Inflammatory macrophage (primary cell): ENCODE measurements at regions not wholly inside any gene's neighbourhood (a gene's known extent, or its start where the extent isn't known, plus 50 kb on each side); places are given as distances from the start of the nearest gene placed in this dataset.

Source experiments
- DNase-seq, 2 donors: peaks; one replicate each; pipeline ENCODE4 v3.0.0-alpha.2; 2020 to 2022

DNA sequence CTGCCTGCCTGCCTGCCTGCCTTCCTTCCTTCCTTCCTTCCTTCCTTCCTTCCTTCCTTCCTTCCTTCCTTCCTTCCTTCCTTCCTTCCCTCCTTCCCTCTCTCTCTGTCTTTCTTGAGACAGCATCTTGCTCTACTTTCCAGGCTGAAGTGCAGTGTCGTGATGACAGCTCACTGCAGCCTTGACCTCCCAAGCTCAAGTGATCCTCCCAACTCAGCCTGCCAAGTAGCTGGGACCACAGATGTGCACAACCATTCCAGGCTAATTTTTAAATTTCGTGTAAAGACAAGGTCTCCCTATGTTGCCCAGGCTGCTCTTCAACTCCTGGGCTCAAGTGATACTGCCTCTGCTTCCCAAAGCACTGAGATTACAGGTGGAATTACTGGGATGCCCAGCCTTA is 328.2 kb upstream of the SORL1-AS1 start:
- no peak for DNase-seq

DNA sequence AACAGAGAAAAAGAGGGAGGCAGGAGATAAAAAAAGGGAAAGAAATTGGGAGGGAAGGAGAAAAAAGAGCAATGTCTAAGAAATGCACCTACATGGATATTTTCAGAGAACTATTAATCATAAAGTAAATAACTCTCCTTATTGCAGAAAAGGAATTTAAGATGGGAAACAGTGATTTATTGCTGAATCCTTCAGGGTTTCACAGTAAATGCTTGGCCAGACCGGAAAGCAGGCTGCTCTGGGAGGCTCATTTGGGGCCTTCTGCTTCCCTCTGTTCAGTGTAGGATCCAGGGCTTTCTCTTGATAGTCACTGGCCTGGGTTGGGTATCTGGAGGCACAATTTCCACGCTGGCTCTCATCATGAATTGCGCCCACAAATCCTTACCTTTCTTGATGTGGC is 324.3 kb upstream of the SORL1-AS1 start:
- DNase-seq = no peak

DNA sequence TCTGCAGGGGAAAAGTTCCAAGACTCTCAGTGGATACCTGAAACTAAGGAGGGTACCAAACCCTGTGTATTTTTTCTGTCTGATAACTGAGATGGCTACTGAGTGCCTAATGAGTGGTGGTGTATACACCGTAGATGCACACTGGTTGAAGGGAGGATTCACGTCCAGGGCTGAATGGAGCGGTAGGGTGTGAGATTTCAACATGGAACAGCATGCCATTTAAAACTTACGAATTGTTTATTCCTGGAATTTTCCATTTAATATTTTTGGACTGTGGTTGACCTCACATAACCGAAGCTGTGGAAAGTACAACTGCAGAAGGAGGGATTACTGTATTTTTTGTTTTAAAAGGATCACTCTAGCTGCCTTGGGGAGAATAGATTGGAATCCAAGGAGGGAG is 322.5 kb upstream of the SORL1-AS1 start:
- no peak for DNase-seq

DNA sequence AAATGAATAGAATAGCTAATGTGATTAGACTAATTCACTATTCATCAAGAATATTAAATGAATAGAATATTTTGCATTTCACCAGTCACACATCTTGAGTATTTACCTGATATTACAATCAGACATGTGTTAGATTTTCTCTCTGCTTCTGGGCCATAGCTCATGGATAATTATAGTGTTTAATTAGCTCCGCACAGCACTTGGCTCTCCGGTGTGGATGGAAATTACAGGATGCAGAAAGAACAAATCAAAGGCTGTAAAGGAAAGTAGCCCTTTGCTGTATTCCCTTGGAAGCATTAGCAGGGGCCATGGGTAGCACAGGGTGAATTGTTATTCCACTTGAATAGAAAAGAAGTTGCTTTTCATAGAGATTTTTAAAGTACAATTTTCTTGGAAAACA is 320.3 kb upstream of the SORL1-AS1 start:
- no peak for DNase-seq

DNA sequence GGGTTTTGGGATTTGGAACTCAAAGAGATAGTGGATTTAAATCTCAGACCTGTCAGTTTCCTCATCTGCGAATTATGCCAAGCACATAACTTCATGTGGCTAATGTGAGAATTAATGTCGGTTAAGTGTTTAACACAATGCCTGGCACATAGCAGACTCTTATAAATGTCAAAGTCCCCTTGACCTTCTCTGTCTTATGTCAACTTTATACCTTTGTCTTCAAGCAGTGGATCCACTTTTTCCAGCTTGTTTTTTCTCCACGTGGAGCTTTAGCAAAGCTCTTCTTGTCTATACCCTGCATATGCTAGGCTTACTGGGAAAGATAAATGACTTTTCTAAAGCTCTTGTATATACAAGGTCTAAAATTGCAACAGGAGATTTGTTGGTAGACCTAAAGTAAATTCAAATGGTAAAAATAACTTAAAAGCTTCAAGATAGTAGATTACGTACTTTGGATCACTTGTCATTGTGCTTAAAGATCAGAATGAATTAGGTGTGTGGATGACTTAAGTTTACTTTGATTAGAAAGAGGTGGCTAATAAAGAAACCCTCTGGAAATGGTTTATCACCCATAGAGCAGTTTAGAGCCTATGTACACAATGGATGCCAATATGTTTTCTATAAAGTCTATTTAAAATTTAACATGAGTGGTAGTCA is 318.3 kb upstream of the SORL1-AS1 start:
- DNase-seq = no peak

DNA sequence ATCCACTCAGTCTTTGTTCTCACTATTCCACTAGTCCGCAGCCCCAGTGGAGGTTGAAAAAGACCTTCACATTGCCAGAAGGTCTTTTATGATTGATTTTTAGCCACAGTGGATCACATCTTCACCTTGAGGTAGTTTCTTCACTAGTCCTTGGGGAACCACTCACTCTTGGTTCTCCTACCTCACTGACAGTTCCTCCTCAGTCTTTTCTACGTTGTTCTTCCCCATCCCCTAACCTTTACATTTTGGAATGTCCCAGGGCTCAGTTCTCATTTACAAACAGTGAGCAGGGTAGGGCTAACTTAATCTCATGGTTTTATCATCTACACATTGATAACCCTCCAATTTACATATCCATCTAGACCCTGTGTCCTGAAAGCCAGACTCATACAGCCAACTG is 316.4 kb upstream of the SORL1-AS1 start:
- DNase-seq = no peak

DNA sequence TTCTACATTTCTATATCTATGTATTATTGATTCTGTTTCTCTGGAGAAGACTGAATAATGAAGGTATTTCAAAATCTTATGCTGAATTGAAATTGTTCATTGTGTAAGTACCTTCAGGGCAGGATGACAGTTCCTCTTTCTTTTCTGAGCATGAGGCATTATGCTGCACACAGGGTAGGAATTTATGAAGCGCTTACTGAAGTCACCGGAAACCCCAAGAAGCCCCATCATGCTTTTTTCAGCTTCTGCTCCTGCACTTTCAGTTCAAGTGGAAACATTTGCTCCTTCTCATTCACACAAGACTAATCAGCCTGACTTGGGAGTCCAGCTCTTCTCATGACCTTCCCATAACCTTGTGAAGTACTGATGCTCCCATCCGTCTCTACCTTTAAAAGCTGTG is 314.7 kb upstream of the SORL1-AS1 start:
- DNase-seq = peak; percentile 71 to 81

DNA sequence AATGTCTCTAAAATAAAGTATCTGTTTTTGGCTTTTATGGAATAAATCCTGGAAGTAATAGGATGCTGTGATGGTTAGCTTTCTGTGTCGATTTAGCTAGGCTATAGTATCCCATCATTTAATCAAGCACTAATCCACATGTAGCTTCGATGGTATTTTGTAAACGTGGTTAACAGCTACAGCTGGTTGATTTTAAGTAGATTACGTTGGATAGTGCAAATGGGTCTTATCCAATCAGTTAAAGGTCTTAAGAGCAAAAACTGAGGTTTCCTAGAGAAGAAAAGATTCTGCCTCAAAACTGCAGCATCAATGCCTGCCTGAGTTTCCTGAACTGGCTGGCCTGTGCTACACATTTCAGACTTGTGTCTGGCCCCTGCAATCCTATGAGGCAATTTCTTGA is 314.2 kb upstream of the SORL1-AS1 start:
- no peak for DNase-seq

DNA sequence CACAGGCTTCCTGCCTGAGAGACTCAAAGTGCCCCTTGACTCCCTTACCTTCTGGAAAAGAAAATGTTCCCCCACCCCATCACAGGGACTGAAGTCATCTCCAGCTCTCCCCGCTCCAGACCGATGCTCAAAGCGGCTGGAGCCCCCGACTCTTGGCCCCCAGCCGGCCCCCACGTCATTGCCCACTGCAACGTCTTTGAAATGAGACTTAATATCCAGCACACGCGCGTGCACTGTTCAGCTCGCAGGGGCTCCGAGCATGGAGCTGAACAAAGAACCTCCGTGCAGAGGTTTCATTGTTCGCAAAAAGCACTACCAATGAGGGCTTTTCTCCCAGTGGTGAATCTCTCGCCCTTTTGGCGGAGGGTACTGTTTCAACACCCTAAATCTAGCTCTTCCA is 313.4 kb upstream of the SORL1-AS1 start:
- DNase-seq = no peak

DNA sequence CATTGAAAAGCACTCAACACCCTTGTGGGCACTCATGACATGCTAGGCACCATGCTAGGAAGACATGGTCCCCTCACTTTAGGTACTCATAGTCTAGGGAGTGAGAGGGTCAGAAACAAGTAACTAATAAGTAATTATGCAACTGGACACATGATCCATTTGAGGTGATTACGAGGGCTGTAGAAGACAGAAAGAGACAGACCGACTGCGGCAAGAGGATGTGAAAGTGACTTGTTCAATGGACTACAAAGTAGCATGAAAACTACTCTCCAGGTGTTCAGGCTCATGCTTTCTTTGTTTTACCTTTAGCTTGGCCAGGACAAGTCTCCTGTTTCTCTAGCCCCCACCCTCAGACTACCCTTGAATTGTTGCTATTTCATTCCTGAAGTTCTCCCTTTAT is 310.8 kb upstream of the SORL1-AS1 start:
- DNase-seq = no peak

DNA sequence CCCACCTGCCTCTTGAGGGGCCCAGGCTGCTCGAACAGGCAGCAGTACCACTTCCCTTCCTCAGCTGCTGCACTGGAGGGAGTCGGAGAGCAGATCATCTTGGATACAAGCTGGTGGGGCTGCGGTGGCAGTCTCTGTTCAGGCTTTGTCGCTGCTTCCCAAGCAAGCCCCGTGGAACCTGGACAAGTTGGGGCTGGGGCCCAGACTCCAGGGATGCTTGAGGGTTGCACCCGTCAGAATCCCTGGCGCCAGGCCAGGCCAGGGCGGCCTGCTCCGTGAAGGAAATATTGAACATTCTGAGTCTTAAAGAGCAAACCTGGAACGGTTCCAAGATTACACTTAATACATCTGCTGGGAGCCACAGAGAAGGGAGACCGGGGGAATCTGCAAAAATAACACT is 310.1 kb upstream of the SORL1-AS1 start:
- DNase-seq = no peak

DNA sequence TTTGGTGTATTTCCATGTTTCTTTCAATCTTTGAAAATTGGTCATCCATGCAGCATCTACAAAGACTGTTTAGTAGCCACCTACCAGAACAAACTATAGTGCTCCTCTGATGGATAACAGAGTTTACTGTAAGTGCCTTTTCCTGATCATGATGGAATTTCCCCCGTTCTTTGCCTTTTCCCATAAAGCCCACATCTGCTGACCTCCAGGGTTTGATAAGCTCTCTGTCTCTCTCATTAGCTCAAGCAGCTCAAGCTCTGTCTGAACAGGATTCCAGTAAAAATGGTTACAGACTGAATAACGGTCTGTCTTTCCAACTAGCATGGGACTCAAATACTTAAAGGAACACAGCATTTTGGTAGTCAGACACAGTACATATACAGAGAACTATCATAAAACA is 308.4 kb upstream of the SORL1-AS1 start:
- DNase-seq = no peak

DNA sequence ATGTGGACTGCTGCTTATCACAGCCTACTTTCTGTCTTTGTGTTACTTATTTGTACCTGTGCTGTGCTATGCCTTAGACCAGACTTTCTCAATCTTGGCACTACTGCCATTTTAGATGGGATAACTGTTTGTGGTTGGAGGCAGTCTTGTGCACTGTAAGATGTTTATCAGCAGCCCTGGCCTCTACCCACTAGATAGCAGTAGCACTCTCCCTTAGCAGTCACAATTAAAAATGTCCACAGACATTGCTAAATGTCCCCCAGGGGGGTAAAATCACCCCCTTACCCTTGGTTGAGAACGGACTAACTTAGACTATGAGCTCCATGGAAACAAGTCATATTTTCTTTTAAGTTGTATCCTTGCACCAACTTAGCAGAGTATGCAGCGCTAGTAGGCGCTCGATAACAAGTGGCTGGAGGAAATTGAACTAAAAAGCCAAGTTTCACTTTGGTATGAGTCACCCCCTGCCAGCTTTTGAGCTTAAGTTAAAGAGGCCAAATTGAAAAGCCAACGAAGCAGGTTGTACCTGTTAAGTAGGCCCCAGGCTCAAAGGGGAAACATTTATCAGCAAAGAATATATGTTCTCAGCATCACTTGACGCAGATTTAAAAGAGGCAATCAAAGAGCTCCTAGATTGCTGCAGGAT is 304.8 kb upstream of the SORL1-AS1 start:
- no peak for DNase-seq

DNA sequence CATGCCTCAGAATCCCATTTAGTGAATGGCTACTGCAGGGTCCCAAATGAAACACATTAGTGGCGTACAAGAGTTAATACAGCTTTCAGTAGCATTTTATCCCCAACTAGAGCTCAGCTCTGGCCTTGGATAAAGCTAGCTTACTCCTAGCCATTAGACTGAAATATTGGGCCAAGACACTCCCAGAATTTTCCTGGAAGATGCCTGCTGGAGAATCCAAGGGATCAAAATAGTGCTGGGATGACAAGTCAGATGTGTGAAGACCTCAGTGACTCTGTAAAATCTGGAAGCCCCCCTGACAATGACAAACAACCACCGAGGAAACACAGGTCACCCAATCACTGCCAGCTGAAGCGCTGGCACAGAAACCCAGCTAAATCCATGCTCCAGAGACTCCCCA is 303.1 kb upstream of the SORL1-AS1 start:
- DNase-seq = no peak

DNA sequence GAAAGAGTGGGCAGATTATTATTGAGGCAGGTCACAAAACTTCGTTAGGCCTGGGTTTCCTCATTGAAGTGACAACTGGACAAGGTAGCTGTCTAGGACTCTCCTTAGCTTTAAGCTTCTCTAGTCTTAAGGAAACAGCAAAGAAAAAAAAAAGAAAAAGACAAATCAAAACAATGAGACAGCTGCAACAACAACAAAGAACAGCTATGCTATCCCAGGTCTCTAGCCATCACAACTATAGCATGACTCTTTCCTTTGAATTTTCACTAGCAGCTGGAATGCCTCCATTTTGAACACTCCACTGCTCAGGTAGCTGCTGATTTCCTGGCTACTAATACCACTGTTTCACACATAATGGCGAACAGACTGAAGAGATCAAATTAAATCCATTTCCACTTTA is 302.4 kb upstream of the SORL1-AS1 start:
- DNase-seq = no peak

DNA sequence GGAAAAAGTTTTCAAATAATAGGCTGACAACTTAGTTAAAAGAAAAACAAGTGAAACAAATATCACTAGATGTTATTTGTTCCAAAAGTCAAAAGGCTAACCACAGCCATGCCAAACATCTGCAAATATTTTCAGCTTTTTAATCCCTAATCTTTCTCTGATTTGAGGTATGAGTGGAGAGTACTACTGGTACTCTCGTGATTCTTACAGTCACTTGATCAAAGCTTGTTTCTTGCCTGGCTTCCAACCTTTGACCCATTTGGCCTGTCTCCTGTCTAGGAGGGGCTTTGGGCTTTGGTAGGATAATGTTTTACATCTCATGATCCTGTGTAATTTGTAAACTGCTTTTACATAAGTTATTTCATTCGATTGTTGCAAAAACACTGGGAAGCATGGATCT is 301.8 kb upstream of the SORL1-AS1 start:
- DNase-seq = no peak

DNA sequence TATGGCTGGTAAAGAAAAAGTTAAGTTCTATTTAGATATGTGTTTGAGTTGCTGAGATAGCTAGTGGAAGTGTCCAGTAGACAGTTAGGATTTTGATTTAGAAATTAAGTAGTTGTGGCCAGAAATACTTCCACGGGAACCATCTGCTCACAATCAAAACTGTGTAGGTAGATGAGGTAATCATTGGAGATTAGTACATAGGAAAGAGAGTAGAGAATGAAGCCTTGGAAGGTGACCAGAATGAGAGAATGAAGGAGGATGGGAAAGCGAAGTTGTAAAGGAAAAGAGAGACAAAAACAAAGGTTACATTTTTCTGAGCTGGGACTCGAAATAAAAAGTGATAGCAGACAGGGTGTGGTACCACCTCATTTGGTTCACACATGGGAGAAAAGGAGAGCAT is 296.9 kb upstream of the SORL1-AS1 start:
- no peak for DNase-seq

DNA sequence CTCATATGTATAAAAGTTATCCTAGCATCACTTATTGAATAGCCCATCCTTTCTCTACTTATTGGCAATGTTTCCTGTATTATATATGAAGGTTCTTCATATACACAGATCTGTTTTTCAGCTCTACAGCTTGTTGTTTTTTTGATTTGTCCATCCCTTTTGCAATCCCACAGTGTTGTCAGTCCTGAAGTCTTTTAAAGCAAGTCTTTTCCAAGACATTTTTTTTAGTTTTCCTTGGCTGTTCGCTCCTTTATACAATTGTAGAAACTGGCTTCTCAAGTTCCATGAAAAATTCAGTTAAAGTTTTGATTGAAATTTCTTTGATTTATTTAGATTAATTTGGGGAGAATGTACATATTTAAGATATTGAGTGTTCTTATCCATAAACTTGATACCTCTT is 295.3 kb upstream of the SORL1-AS1 start:
- no peak for DNase-seq

DNA sequence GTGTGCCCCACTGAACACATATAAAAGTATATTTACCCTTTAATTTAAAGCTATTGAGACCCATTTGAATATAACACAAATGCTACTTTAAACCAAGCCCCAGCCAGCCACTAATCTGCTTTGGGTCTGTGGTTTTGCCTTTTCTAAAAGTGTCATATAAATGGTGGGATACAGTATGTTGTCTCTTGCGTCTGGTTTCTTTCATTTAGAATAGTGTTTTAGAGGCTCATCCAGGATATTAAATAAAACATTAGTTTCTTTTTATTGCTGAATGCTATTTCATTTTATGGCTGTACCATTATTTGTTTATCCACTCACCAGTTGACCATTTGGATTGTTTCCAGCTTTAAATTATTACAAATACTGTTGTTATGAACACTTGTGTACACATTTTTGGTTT is 290.5 kb upstream of the SORL1-AS1 start:
- DNase-seq = no peak

DNA sequence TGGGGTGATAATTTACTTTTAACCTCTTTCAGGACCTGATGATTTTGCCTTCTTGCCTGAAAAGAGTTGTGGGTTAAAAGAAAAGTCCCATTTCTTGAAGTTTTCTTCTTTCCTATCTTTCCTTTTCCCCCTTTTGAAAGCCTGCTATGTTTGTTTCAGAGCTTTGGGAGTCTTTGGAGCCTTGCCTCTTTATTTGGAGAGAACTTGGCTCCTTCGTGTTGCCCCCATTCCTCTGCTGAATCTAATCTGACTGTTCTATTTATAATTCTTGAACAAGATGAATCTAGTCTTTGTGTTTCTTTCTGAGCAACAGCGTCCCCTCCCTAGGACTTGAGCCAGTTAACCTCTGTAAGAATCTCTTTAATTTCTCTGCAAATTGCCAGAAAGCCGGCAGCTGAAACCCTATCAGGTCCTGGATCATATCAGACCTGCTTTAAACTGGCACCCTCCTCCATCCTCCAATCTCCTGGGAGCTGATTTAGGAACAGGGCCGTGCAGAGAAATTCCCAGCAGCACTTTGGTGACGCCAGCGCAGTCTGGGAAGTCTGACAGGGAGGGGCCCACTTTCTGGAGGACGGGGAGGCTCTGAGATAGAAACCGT is 289.1 kb upstream of the SORL1-AS1 start:
- DNase-seq = no peak

DNA sequence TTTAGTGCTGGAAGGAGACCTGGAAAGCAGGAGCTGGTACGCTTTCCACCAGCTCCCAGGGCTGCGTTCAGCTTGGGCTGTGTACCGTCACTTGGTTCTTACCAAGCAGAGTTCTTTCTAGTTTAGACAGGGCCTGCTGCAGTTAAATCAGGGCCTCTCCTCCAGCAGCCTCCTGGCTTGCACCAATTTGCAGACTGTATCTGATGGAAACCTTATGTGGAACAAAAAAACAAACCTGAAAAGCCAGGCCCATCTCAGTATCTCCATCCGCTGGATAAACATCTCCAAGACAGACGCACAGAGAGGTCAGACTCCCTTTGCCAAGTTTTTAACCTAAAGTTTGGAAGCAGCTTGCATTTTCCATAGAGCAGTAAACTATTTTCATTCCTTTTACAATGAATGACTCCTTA is 288.6 kb upstream of the SORL1-AS1 start:
- no peak for DNase-seq

DNA sequence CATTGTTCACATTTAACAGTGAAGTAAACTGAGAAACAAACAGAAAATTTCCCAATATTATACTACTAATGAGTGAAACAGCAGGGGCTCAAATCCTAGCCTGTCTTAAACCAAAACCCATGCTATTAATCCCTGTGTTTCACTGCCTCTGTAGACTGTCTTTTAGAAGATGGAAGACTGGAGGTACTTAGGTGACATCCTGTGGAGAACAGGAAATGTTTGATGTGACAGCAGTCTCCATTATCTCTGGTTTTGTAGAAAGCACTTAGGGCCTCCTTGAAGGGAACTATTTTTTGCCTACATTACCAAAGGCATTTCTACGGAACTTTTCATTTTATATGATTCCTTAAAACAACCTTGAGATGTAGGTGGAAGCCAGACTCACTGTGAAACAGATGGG is 288.1 kb upstream of the SORL1-AS1 start:
- no peak for DNase-seq

DNA sequence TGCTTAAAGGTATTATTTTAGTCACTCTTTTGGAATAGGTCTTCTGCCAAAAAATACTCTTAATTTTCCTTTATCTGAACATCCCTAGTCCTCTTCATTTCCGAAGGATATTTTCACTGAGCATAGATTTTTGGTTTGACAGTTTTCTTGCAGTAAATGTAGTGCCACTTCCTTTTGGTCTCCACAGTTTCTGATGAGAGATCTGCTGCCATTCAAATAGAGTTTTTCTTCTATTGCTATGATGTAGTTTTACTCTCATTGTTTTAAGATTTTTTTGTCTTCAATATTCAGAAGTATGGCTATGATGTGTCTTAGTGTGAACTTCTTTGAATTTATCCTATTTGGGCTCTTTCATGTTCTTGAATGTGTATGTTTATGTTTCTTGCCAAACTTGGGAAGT is 281.1 kb upstream of the SORL1-AS1 start:
- DNase-seq = no peak

DNA sequence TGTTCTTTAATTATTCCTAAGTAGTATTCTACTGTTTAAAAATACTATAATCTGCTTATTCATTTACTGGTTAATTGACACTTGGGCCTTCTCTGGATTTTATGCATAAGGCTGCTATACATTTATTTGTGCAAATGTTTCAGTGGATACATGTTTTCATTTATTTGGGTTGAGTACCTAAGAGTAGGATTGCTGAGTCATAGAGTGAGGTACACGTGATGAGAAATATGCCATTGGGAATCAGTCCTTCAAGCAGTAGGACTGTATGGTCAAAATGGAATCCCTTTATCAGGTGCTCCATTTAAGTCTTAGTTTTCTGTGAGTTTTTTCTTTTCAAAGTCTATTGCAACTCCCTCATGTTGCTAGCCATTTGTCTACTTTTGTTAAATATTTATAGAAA is 275.2 kb upstream of the SORL1-AS1 start:
- DNase-seq = no peak
